ENCODE measurements at regions not wholly inside any gene's neighbourhood (a gene's known extent, or its start where the extent isn't known, plus 50 kb on each side); places are given as distances from the start of the nearest gene placed in this dataset.

DNA sequence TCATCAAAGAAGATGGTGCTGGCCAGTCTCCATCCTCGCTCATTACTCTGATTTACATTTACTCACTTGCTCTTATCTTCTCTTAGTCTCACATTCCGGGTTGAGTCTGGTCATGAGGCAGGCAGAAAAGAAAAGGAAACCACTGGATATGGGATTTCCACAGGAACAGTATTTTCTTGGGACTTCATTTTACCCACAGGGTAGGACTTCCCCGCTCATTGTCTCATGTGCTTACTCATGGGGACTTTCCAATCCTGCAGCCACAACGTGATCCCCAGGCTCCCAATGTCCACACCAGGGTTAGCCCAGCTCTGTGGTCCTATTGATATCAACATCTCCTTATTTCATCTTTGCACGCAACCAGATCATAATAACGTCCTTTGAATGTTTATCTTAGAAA lies 373.8 kb downstream of the TMEM182 start:
- Histone ChIP-seq H3K23ac (ENCODE audit: insufficient read length) (no peak overlapping the region), H3K4me3 (ENCODE audit: extremely low read depth in 1 of 4, insufficient read depth in 2 of 4, low read depth in 3 of 4, low read length in 4 of 4) (no peak overlapping the region), H4K5ac (ENCODE audit: insufficient read length, low read depth, low read length) (no peak overlapping the region), H3K4me1 (replicated peaks in 1 of 4; ENCODE audit: control insufficient read depth in 3 of 4, insufficient read depth in 4 of 4, low read length in 3 of 4) (peaks cover 0 to 4% (median 0%) of the 10 kb centered on the region in 4 experiments; a peak in 1 of 7 replicates), H4K91ac (replicated peaks; ENCODE audit: insufficient read length, low read length) (no peak overlapping the region), H4K20me1 (replicated peaks in 1 of 2; ENCODE audit: control insufficient read depth in 1 of 2, insufficient read depth in 2 of 2, low read length in 2 of 2) (no peaks in the 10 kb centered on the region), H3K4me2 (ENCODE audit: insufficient read depth in 1 of 2, low read depth in 2 of 2, low read length in 2 of 2) (no peak overlapping the region), H3K56ac (replicated peaks; ENCODE audit: insufficient read length, low read depth, low read length) (no peak overlapping the region), H2BK20ac (ENCODE audit: low read length) (no peak overlapping the region), H2AK5ac (ENCODE audit: low read depth, low read length) (no peak overlapping the region), H4K8ac (ENCODE audit: extremely low read depth, insufficient read depth, low read length) (no peak overlapping the region), H3K27me3 (replicated peaks in 1 of 4; ENCODE audit: control insufficient read depth in 3 of 4, extremely low read depth in 1 of 4, insufficient read depth in 3 of 4, low read length in 3 of 4) (no peaks in the 10 kb centered on the region), H3K79me1 (ENCODE audit: low read depth, low read length) (no peaks in the 10 kb centered on the region), H2AFZ (ENCODE audit: low read length) (no peak overlapping the region), H2BK120ac (replicated peaks; ENCODE audit: low read depth, low read length) (no peak overlapping the region), H3K79me2 (ENCODE audit: control insufficient read depth in 1 of 2, insufficient read depth in 2 of 2, low read length in 2 of 2) (no peaks in the 10 kb centered on the region), H2BK5ac (ENCODE audit: low read depth, low read length) (no peak overlapping the region), H2BK15ac (ENCODE audit: low read length) (no peak overlapping the region), H3K4ac (replicated peaks; ENCODE audit: insufficient read length, low read depth, low read length) (no peak overlapping the region), H3K9ac (replicated peaks in 1 of 4; ENCODE audit: extremely low read depth in 1 of 4, low read depth in 3 of 4, low read length in 3 of 4) (no peak overlapping the region), H3K18ac (ENCODE audit: extremely low read depth, low read length) (no peak overlapping the region), H3K23me2 (ENCODE audit: low read depth, low read length) (no peaks in the 10 kb centered on the region), H3K9me3 (ENCODE audit: insufficient read depth in 2 of 2, low read depth in 1 of 2, low read length in 1 of 2) (peaks cover 0 to 3% of the 10 kb centered on the region in 2 experiments; a peak in 1 of 4 replicates), H3K14ac (ENCODE audit: insufficient read length) (no peak overlapping the region), H3K36me3 (ENCODE audit: control insufficient read depth in 2 of 4, insufficient read depth in 4 of 4, low read length in 3 of 4) (no peaks in the 10 kb centered on the region), H3K27ac (ENCODE audit: low read depth, low read length) (no peak overlapping the region), H2BK12ac (ENCODE audit: low read depth, low read length) (no peak overlapping the region)
- POLR2A ChIA-PET (ENCODE audit: partially characterized antibody): no interaction called here
- no peak for TF ChIP-seq KDM4A (IDR thresholded peaks at IDR 0.05; ENCODE audit: low read depth, low read length, severe bottlenecking)
- no peak for TF ChIP-seq SRF (IDR thresholded peaks at IDR 0.05; ENCODE audit: low read depth, low read length)
- TF ChIP-seq SAP30 (IDR thresholded peaks at IDR 0.05; ENCODE audit: insufficient read depth, insufficient replicate concordance, low read length): no peak
- no peak for TF ChIP-seq TBP (IDR thresholded peaks at IDR 0.05; ENCODE audit: low read depth, low read length)
- TF ChIP-seq CHD1 (IDR thresholded peaks at IDR 0.05; ENCODE audit: low read depth, low read length): no peak
- TF ChIP-seq CTBP2 (IDR thresholded peaks at IDR 0.05; ENCODE audit: borderline replicate concordance, insufficient read depth, insufficient read length, low read length): no peak
- no peak for TF ChIP-seq SIRT6 (IDR thresholded peaks at IDR 0.05; ENCODE audit: low read length)
- FAIRE-seq (no peak), DNase-seq (ENCODE audit: low read depth in 1 of 2, low spot score in 2 of 2) (no peak)
- 87% methylated on average over 6 of the region's 6 CpGs; no CpG with 5 or more reads in 1 of the 2 experiments for WGBS, 2 experiments (ENCODE audit: extremely low coverage in 1 of 2, insufficient coverage in 1 of 2, insufficient read length in 1 of 2, insufficient replicate concordance in 2 of 2, low coverage in 1 of 2, low lambda C conversion rate in 2 of 2, missing lambda C conversion rate in 1 of 2)
- CTCF ChIA-PET (ENCODE audit: partially characterized antibody): no interaction called here
